ENCODE measurements at regions not wholly inside any gene's neighbourhood (a gene's known extent, or its start where the extent isn't known, plus 50 kb on each side); places are given as distances from the start of the nearest gene placed in this dataset.

GRCh38 chr3:101166150-101166549, 154.2 kb downstream of the IMPG2 start:
- TF ChIP-seq CTCF (IDR thresholded peaks at IDR 0.05) (no peak), POLR2A (IDR thresholded peaks at IDR 0.05) (no peak)

Data from thyroid gland (tissue), 4 donors.